NCI-H2107 treated with DMSO at 0.1 percent for 48 hours (cell line): ENCODE measurements at regions not wholly inside any gene's neighbourhood (a gene's known extent, or its start where the extent isn't known, plus 50 kb on each side); places are given as distances from the start of the nearest gene placed in this dataset.

Experiments used
- DNase-seq: peaks from one replicate; lab custom pipeline; 2025; ENCODE audit not compliant: unreplicated experiment; lab: John Stamatoyannopoulos, UW

DNA sequence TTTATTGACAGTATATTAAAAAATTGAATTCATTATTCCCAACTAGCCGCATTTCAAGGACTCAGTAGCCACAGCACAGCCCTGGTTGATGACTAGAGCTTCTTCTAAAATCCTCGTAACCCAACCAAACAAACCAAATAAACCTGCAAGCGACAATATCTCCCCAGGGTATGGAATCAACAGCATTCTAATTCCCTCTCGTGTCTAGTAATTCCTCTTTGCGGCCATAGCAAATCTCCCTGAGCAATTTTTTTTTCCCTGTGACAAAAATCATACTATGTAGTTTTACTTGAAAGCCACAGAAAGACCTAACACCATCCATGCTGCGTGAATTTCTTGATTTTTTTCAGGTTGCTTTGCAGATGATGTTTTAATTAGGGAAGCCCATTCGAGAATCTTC, 143.4 kb upstream of the MYOCD start:
- no peak for DNase-seq

- no peak for DNase-seq
These were observed 142.9 kb upstream of the MYOCD start for GRCh38 chr17:12522743-12523183.

DNA sequence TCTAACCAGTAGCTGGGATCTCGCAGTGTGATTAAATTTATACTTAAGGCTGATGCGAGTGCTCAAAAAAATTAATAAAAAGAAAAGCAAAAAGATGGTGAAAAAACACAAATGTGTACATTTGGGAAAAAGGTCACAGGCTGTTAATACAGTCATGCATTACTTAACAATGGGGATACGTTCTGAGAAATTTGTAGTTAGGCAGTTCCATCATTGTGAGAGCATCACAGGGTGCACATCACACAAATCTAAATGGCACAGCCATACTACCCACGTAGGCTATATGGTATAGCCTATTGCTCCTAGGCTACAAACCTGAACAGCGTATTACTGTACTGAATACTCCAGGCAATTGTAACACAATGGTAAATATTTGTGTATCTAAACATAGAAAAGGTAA, 142.4 kb upstream of the MYOCD start:
- DNase-seq, result no peak

- DNase-seq, result no peak
These were observed 137.7 kb upstream of the MYOCD start for GRCh38 chr17:12528036-12528435.

DNA sequence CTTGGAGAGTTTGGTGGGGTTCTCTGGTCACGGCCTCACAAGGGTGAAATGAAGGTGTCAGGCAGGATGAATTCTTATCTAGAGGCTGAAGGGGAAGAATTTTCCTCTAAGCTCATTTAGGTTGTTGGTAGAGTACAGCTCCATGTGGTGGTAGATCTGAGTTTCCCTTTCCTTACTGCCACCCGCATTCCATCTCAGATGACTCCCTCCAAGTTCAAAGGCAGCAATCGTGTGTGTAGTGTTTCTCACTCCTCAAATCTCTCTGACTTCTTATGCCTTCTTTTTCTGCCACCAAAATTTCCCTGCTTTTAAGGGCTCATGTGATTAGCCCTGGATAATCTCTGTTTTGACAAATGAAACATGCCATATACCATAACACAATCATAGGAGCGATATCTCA, 135.5 kb upstream of the MYOCD start:
- DNase-seq, result no peak

DNA sequence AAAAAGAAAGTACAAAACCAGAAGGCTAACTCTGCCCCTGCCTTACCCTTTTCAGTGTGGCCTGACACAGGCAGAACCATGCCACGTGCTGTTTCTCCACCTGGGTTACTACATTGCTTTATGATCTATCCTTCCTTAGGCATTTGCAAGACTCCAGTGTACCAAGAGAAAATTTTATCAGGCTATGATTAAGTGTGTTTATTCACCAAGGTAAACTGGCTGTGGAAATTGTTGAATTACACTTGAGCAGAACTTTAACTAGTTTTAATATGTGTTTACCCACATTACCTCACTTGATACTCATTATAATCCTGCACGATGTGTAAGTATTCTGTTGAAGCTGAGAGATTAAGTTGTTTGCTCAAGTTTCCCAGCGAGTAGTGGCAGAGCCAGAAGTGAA, 129.7 kb upstream of the MYOCD start:
- DNase-seq, result no peak

DNA sequence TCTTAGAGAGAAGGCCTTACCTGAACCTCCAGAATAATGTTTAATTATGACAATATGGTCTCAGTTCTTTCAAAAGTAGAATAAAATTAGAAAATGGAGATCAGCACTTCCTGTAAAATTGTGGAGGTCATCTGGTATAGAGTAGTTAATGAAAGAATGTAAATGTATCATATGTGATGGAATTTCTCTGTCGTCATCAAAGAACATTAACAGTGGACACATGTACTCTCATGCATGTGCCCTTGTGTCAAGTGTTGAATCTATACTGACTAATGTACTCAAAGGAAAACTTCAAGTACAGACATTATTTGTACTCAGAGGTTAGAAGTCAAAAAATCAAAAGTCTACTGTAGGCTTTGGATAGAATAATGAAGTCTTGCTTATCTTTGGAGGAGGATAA, 129.2 kb upstream of the MYOCD start:
- DNase-seq, result no peak

GRCh38 chr17:12537436-12537835, 128.3 kb upstream of the MYOCD start:
- DNase-seq, result no peak

GRCh38 chr17:12538003-12538402, 127.7 kb upstream of the MYOCD start:
- DNase-seq, result no peak

DNA sequence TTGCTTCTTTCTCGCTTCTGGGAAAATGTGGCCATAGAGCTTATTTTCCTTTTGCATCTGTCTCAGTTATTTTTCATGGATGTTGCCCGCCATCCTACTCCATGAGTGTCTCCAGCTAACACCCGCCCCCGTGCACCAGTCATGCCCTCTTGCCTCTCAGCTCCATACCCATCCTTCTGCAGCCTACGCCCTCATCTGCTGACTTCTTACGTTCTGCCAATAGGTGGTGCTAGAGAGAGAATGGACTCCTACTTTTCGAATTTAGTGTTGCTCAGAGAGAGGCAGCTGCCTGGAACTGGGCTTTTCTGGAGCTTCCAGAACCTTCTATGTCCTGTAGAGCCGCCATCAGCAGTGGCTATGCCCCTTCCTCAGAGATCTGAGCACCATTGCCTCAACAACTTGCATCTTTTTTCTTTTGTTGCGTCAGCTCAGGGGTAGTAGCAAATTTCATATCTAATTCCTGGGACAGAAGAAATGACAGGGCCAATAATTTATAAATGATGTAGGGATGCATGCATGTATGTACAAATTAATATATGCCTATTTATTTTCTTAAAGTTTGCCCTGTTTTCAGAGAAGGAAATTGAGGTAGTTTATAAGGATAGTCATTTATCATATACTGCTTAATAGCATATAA, 119.7 kb upstream of the MYOCD start:
- no peak for DNase-seq

- no peak for DNase-seq
These were observed 118.7 kb upstream of the MYOCD start for GRCh38 chr17:12546983-12547382.

- no peak for DNase-seq
These were observed 117.9 kb upstream of the MYOCD start for GRCh38 chr17:12547831-12548230.

- no peak for DNase-seq
These were observed 117.1 kb upstream of the MYOCD start for GRCh38 chr17:12548558-12548957.

GRCh38 chr17:12549499-12550041, 116.1 kb upstream of the MYOCD start:
- DNase-seq, result no peak

DNA sequence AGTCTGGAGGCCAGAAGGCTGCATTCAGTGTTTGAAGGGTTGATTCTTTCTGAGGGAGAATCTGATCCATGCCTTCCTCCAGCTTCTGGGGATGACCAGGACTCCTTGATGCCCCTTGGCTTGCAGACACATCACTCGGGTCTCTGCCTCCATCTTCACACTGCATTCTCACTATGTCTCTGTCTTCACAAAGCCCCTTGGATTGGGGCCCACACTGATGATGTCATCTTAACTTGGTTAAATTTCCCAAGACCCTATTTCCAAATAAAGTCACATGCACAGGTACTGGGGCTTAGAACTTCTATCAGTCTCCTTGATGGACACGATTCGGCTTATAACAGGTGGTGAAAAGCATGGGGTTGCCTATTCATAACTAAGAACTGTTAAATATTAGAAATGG, 112.1 kb upstream of the MYOCD start:
- no peak for DNase-seq

- no peak for DNase-seq
These were observed 111.4 kb upstream of the MYOCD start for GRCh38 chr17:12554251-12554650.

- DNase-seq, result no peak
These were observed 99.4 kb upstream of the MYOCD start for GRCh38 chr17:12566291-12566690.

DNA sequence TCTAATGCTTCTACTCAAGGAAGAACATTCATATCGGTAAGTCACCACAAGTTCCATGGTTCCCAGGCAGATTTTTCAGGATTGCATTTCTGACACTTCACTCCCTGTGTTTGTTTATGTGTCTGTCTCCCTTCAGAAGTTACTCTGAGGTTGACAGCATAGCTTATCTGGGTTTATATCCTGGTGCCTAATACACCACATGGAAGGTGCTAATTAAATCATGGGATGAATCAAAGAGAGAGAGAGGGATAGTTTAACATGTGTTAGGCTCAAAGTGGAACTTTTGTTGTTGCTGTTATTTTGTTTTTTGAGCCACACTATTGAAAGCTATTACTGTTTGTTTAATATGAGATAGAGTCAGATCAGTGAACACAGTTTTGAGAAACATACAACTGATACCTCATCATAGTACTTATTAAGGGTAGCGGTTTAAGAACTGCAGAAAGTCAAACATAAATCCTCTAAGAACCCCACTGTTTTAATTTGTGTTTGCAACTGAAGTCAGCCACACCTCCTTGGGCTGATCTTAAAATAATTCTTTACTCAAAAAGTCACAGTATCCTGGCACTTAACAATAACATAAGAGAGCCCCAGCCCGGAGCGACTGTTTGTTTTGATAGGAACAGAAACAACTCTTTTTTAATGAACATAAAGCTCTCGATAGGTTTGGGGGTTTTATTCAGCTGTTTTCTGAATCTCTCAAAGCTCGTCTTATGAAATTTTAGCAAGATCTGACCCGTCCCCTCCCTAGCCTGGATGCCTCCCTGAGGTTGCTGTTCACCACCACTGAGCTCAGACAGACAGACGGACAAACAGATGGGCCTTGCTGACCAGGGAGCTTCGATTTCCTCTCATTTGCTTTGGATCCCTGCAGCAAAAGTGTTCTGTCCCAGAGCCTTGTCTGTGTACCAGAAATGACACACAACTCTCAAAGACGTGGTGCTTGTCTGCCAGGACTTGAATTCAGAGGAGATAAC, 98.3 kb upstream of the MYOCD start:
- DNase-seq, result no peak

GRCh38 chr17:12568358-12569251, 97.1 kb upstream of the MYOCD start:
- DNase-seq, result no peak

- no peak for DNase-seq
These were observed 94.1 kb upstream of the MYOCD start for GRCh38 chr17:12571606-12572005.

DNA sequence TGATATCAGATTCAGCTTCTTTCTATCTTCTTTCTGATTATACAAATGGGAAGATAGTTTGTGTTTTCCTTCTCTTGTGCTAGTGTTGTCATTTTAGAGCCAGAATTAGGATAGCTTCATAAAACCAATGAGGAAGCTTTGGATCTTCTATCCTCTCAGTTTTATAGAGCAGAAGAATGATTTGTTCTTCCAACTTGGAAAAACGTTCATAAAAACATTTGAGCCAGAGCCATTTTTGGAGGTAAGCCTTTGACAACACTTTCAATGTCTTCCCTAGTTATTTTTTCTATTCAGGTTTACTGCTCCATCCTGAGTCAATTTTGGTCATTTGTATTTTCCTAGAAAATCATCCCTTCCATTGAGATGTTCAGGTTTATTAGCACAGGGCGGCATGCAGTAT, 91.2 kb upstream of the MYOCD start:
- DNase-seq, result no peak
